ENCODE measurements at regions not wholly inside any gene's neighbourhood (a gene's known extent, or its start where the extent isn't known, plus 50 kb on each side); places are given as distances from the start of the nearest gene placed in this dataset.

DNA sequence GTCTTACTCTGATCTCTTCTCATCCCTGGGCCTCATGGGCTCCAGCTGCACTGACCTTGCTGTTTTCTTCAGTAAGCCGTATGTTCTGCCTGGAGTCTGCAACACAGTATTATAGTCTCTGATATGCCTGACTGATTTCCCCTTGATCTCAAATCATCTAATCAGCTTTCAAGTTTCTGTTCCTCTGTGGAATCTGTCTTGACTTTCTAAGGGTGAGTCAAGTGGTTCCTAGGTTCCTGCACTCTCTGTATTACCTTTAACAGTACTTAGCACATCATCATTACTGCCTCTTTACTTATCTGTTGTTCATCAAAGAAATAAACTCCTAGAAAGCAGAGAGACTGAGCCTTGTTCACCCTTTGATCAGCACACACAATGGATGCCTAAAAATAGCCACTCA, 350.7 kb downstream of the LMO7 start (continued):
- TF ChIP-seq, protein P1, sequence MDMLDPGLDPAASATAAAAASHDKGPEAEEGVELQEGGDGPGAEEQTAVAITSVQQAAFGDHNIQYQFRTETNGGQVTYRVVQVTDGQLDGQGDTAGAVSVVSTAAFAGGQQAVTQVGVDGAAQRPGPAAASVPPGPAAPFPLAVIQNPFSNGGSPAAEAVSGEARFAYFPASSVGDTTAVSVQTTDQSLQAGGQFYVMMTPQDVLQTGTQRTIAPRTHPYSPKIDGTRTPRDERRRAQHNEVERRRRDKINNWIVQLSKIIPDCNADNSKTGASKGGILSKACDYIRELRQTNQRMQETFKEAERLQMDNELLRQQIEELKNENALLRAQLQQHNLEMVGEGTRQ (IDR thresholded peaks at IDR 0.05; ENCODE audit: low read length) = no peak
- no peak for TF ChIP-seq CHD1 (IDR thresholded peaks at IDR 0.05; ENCODE audit: low read depth, low read length)
- TF ChIP-seq TBP (IDR thresholded peaks at IDR 0.05; ENCODE audit: low read depth, low read length) = no peak
- TF ChIP-seq SP2 (IDR thresholded peaks at IDR 0.05; ENCODE audit: low read length) = no peak
- TF ChIP-seq HDAC6 (IDR thresholded peaks at IDR 0.05; ENCODE audit: low read depth, low read length) = no peak
- no peak for TF ChIP-seq CBX8 (IDR thresholded peaks at IDR 0.05; ENCODE audit: borderline replicate concordance, low read depth, low read length)
- no peak for TF ChIP-seq NANOG (IDR thresholded peaks at IDR 0.05; ENCODE audit: insufficient read depth, low read depth, low read length, poor library complexity, severe bottlenecking)
- no peak for TF ChIP-seq POLR2A (IDR thresholded peaks at IDR 0.05; ENCODE audit: control extremely low read depth in 1 of 2, low read depth in 2 of 2, low read length in 2 of 2)
- TF ChIP-seq EGR1 (IDR thresholded peaks at IDR 0.05; ENCODE audit: borderline replicate concordance, low read depth, low read length) = no peak
- TF ChIP-seq, protein P2, sequence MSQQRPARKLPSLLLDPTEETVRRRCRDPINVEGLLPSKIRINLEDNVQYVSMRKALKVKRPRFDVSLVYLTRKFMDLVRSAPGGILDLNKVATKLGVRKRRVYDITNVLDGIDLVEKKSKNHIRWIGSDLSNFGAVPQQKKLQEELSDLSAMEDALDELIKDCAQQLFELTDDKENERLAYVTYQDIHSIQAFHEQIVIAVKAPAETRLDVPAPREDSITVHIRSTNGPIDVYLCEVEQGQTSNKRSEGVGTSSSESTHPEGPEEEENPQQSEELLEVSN (IDR thresholded peaks at IDR 0.05) = no peak
- no peak for TF ChIP-seq RBBP5 (IDR thresholded peaks at IDR 0.05; ENCODE audit: borderline replicate concordance, low read depth, low read length)

All from H1 (cell line).